ENCODE measurements at regions not wholly inside any gene's neighbourhood (a gene's known extent, or its start where the extent isn't known, plus 50 kb on each side); places are given as distances from the start of the nearest gene placed in this dataset.

GRCh38 chr6:138643210-138643609 is 130.4 kb upstream of the CCDC28A start:
- DNase-seq (ENCODE audit: low spot score), result no peak
- POLR2A ChIA-PET (ENCODE audit: low non-redundant PET), result no interaction called here
- Histone ChIP-seq H3K4me1 (ENCODE audit: insufficient read depth, low read length, poor library complexity, severe bottlenecking) (peaks cover 12% of the 10 kb centered on the region), H3K36me3 (ENCODE audit: insufficient read depth, low read length, poor library complexity, severe bottlenecking) (no peaks in the 10 kb centered on the region), H3K27me3 (replicated peaks; ENCODE audit: insufficient read depth, low read depth, low read length, poor library complexity) (no peaks in the 10 kb centered on the region), H3K4me3 (ENCODE audit: low read depth, low read length, poor library complexity, severe bottlenecking) (no peak overlapping the region), H3K9me3 (ENCODE audit: low read depth, low read length, poor library complexity, severe bottlenecking) (no peaks in the 10 kb centered on the region), H3K27ac (ENCODE audit: low read depth, low read length, poor library complexity, severe bottlenecking) (no peak overlapping the region)
- CTCF ChIA-PET, result no interaction called here
- TF ChIP-seq EZH2 (IDR thresholded peaks at IDR 0.05; ENCODE audit: borderline replicate concordance, low read depth, low read length, poor library complexity, severe bottlenecking) (no peak), CTCF (conservative IDR thresholded peaks at IDR 0.05; ENCODE audit: low read depth, low read length) (no peak)
- no TSS peak for BruUV-seq (replicated peaks)
- intact Hi-C loops (cut with micrococcal nuclease; ENCODE audit: unreplicated experiment), result no loop called here

GRCh38 chr6:138645976-138646640 is 127.5 kb upstream of the CCDC28A start:
- ChIA-PET POLR2A (ENCODE audit: low non-redundant PET) (no interaction called here), CTCF (no interaction called here)
- no peak overlapping the region for H3K27ac ChIP-seq (ENCODE audit: low read depth, low read length, poor library complexity, severe bottlenecking)
- DNase-seq (ENCODE audit: low spot score), result no peak
- H3K27me3 ChIP-seq (replicated peaks; ENCODE audit: insufficient read depth, low read depth, low read length, poor library complexity), result no peaks in the 10 kb centered on the region
- H3K9me3 ChIP-seq (ENCODE audit: low read depth, low read length, poor library complexity, severe bottlenecking), result no peaks in the 10 kb centered on the region
- intact Hi-C loops (cut with micrococcal nuclease; ENCODE audit: unreplicated experiment), result no loop called here
- BruUV-seq (replicated peaks), result no TSS peak
- peaks cover 12% of the 10 kb centered on the region for H3K4me1 ChIP-seq (ENCODE audit: insufficient read depth, low read length, poor library complexity, severe bottlenecking)
- H3K36me3 ChIP-seq (ENCODE audit: insufficient read depth, low read length, poor library complexity, severe bottlenecking), result no peaks in the 10 kb centered on the region
- H3K4me3 ChIP-seq (ENCODE audit: low read depth, low read length, poor library complexity, severe bottlenecking), result no peak overlapping the region
- TF ChIP-seq EZH2 (IDR thresholded peaks at IDR 0.05; ENCODE audit: borderline replicate concordance, low read depth, low read length, poor library complexity, severe bottlenecking) (no peak), CTCF (conservative IDR thresholded peaks at IDR 0.05; ENCODE audit: low read depth, low read length) (no peak)

GRCh38 chr6:138647006-138647405 is 126.6 kb upstream of the CCDC28A start:
- H3K27me3 ChIP-seq (replicated peaks; ENCODE audit: insufficient read depth, low read depth, low read length, poor library complexity), result no peaks in the 10 kb centered on the region
- H3K9me3 ChIP-seq (ENCODE audit: low read depth, low read length, poor library complexity, severe bottlenecking), result no peaks in the 10 kb centered on the region
- BruUV-seq (replicated peaks), result no TSS peak
- H3K4me1 ChIP-seq (ENCODE audit: insufficient read depth, low read length, poor library complexity, severe bottlenecking), result peaks cover 12% of the 10 kb centered on the region
- H3K4me3 ChIP-seq (ENCODE audit: low read depth, low read length, poor library complexity, severe bottlenecking), result peak overlapping the region; percentile 32
- no peaks in the 10 kb centered on the region for H3K36me3 ChIP-seq (ENCODE audit: insufficient read depth, low read length, poor library complexity, severe bottlenecking)
- H3K27ac ChIP-seq (ENCODE audit: low read depth, low read length, poor library complexity, severe bottlenecking), result peak overlapping the region; percentile 44
- ChIA-PET POLR2A (ENCODE audit: low non-redundant PET) (interaction anchor here (0.7 kb wide), 1 partner anchor 26 kb away, joined by 9 read pairs; no protein-coding TSS in a partner anchor), CTCF (no interaction called here)
- TF ChIP-seq EZH2 (IDR thresholded peaks at IDR 0.05; ENCODE audit: borderline replicate concordance, low read depth, low read length, poor library complexity, severe bottlenecking), result no peak
- no peak for TF ChIP-seq CTCF (conservative IDR thresholded peaks at IDR 0.05; ENCODE audit: low read depth, low read length)
- intact Hi-C loops (cut with micrococcal nuclease; ENCODE audit: unreplicated experiment), result no loop called here
- DNase-seq (ENCODE audit: low spot score), result peak; percentile 75

All from A673 (cell line).